M059J (cell line): ENCODE measurements at regions not wholly inside any gene's neighbourhood (a gene's known extent, or its start where the extent isn't known, plus 50 kb on each side); places are given as distances from the start of the nearest gene placed in this dataset.
A peak's percentile ranks its signal among the peaks of the same experiment; 100 is the strongest.
"Not testable (repeated sequence)": the region's sequence is repeated elsewhere in the genome, so short reads cannot be mapped to it uniquely, and the experiment has no call there.

Source experiments
- DNase-seq: peaks from one replicate; pipeline ENCODE4 v3.0.0-alpha.2; 2012; ENCODE audit warnings: low read depth

- no peak for DNase-seq
These were observed 716.0 kb upstream of the TBX3 start for GRCh38 chr12:115400011-115400410.

DNA sequence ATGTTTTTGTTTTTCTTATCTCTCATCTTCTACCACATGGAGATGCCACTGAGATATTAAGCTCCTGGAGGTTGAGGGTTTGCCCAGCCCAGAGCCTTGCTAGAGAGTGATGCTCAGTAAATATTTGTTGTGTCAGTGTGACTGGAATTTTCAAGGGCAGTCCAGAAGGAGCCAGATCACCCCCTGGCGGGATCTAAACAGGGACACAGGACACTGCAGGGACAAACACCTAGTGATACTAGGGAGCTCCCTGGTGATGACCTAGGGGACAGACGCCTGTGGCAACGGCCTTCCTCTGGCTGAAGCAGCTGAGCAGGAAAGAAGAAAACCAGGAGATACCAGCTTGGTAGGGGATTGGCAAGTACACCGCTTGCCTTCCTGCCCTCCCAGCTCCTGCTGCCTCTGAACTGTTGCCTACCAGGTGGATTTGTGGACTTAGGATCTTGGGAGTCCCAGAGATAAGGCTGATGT is 714.4 kb upstream of the TBX3 start:
- DNase-seq = peak; percentile 90

- DNase-seq = no peak
These were observed 712.6 kb upstream of the TBX3 start for GRCh38 chr12:115396567-115396966.

DNA sequence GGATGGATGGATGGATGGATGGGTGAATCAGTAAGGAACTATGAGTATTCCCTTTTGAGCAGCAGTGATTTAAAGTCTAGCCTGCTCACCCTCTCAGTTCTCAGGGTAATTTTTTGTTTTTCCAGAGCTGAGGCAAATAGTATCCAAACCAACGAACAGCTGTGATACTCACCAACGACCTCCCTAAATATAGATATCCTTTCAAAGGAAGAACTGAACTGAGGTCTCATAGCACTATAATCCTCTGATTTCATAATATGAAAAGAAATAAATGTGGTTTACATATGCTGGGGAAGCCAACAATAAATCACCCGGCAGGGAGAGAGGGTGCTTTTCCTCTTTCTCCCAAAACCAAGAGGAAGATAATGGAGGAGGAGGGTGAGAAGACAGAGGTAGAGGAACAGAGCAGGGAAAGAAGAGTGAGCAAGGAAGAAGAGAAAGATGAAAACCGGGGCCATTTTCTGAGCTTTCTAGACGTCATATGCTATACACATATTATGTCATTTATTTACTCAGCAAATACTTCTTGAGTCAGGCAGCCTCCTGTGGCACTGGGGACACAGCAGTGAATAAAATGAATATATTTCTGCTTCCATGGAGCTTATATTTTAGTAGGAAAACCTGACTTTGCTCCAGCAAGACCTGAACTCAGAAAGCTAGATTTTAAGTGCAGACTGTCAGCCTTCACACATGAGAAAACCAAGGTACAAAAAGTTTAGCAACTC is 710.7 kb upstream of the TBX3 start:
- peak; percentile 4 for DNase-seq

- no peak for DNase-seq
These were observed 704.2 kb upstream of the TBX3 start for GRCh38 chr12:115388139-115388538.

DNA sequence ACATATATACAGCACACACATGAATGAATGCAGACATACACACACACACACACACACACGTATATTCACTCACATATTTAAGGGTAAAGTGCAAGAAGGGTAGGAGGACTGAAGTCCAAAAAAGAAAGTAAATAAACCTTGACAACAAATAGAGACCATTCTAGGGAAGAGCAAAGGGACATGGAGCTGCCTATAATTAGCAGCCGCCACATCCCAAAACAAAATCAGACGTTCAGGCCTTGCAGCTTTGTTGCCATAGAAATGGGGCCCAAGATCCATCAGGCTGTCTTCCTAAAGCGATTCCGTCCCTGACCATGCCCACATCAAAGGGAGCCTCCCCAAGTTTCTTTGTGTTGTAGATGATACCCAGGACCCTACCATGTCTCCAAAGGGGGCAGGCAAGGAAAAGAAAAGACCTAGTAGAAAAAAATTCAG is 703.5 kb upstream of the TBX3 start:
- DNase-seq = no peak

DNA sequence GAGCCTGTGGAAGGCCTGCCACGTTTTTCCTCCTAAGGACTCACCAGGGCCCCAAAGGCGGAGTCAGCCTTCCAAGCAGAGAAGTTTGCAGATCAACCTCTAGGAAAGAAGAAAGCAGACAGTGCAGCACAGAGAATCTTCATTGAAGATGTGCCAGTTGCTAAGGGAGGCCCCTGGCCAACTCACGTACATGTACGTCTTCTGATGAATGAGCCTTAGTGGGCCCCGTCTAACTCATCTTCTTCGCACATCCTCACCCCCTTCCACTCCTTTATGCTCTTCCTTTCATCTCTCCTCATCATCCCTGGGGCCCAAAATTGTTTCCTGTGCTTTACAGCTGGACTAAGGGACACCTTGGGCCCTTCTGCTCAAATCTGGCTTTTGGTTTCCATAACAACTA is 703.0 kb upstream of the TBX3 start:
- no peak for DNase-seq

GRCh38 chr12:115385141-115385540 is 701.2 kb upstream of the TBX3 start:
- no peak for DNase-seq

DNA sequence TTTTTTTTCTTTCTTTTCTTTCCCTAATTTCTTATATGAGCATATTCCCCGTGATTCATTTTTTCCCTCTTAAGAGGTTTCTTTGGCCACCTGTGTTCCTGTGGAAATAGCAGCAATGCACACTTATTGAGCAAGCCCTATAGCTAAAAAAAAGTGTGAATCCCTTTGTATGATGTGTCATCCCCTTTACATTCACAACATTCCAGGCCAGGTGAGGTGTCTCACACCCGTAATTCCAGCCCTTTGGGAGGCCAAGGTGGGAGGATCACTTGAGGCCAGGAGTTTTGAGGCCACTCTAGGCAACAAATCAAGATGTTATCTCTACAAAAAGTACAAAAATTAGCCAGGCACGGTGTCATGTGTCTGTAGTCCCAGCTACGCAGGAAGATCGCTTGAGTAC is 700.4 kb upstream of the TBX3 start:
- no peak for DNase-seq

DNA sequence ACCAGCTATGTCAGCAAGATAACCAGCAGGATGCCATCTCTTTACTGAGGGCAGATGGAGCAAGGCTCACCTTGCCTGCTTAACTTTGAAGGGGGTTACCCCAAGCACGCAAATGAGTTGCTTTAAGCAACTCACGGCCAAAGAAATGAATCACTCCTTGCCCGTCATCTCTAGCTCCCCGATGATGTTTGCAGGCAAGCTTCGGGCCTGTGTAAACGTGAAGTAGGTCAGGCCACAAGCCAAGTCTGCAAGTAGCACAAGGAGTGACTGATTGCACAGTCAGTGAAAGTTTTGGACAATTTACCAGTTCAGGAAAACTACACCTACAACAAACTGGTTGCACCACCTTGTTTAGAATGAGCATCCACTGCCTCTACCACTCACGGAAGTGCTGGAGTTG is 699.7 kb upstream of the TBX3 start:
- DNase-seq = peak; percentile 94

- DNase-seq = no peak
These were observed 698.7 kb upstream of the TBX3 start for GRCh38 chr12:115382681-115383080.

DNA sequence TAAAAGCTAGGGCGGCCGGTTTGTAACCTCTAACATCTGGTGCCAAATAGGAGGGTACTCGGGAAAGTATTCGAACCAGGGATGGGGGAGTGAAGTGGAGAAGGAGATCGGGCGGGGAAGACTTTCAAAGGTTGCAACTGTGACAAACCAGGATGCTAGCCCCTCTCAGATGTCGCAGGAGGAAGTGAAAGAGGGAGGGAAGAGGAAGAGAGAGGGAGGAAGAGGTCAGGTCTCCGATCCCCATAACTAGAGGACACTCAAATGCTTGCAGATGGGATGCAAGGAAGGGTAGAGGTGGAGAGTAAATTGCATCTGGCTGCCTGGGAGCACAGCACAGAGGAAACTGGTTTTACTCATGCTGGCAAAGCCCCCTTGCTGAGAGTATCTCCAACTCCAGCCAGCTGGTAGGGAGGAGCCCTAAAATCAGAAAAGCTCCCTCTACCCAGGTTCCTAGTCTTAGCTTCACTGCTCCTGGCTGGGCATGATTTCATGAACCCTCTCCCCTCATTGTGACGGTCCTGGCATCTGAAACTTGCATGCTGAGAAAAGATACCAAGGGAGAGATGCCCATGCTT is 696.7 kb upstream of the TBX3 start:
- no peak for DNase-seq

DNA sequence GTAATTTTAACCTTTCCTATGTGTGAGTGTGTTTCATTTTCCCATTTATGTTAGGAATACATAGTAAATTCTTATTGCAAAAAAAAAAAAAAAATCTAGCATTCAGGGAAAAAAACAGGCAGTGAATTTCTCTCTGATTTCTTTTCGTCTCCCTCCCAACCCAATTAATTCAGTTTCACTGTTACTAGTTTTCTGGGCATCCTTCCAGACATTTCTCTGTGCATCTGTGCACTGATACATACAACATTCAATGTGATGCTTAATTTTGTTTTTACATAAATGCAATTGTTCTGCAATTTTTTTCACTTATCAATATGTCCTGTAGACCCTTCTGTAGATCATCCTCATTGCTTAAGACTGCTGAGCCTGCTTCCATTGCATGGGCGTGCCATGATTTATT is 694.3 kb upstream of the TBX3 start:
- DNase-seq = peak; percentile 14

DNA sequence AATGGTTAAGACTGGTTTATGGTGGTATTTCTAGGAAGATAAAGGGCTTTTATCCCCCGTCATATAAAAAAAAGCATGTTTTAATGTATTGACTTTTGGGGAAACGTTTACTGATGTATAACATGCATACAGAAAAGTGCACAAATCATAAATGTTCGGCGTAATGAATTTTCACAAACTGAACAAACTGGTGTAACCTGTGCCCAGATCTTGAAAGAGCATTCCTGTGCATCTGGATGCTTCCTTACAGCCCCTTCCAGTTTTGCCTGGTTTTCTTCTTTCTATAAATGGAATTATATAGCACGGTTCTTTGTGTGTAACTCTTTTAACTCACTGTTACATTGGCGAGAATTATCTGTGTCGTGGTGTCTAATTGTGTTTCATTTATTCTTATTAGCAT is 693.8 kb upstream of the TBX3 start:
- DNase-seq = no peak

DNA sequence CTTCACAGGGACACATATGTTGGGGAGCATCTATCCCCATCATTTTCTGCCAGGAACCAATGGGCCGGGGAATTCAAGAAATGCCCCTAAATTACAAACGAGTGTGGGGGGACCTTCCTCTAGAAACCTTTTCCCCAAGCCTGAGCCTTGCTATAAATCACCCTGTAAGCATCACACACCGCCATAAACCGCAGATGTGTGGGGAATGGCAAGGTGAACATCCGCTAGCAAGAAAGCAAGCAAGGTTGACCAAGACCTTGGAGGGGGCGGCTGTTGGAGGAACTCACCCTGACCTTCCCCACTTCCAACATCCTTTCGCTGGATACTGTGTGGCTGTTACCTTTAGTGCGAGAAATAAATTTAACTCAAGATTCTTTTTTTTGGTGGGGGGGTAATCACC is 693.3 kb upstream of the TBX3 start:
- DNase-seq = no peak

DNA sequence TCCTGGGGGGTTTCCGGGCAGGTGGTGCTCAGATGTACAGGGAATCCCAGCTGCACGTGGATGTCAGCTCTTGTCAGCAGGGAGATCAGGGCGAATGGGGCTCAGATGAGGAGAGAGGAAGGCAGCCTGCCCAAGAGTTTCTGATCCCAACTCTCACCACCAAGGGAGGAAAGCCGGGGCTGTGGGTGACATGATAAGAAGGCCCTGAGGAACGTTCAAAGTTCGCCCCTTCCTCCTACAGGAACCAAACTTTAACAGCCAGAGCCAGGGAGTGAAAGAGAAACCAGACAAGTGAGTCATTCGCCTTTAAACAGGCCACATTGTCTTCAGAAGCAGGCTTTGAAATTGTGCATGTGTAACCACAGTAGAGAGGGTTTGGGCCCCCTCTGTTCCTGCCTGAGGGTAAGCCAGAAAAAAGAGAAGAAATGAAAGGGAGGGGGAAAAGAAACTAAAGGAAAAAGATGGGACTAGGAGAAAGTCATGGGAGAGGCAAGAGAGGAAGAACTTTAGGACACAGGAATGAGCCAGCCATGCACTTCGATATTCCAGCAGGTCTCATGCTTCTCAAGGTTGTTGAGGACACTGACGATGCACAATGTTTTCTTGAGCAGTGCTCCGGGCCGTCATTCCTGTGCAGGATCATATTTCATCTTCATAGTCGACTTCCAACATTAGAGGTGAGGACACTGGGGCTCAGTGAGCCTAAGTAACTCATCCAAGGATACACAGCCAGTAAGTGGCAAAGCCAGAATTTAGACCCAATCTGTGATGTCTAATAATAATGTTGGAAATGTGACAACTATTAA is 691.4 kb upstream of the TBX3 start:
- peak; percentile 88 for DNase-seq

- peak; percentile 61 for DNase-seq
These were observed 690.7 kb upstream of the TBX3 start for GRCh38 chr12:115374480-115375185.

- no peak for DNase-seq
These were observed 687.7 kb upstream of the TBX3 start for GRCh38 chr12:115371711-115372110.

DNA sequence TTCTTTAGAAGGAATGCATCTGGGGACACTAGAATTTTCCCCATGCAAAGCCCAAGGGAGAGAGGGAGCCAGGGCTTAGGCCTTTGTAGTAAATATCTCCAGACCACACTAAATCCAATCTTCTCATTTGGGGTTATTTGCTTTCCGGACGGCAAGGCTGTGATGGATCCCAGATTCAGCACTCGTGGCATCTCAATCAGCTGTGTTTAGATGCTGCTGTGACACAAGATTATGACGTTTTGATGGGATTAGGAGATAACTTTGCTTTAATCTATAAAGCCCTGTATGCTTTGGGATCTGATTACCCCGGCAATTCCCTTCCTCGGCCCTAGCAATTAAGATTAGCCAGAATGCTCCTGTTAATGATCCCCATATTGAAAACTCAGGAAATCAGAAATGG is 686.7 kb upstream of the TBX3 start:
- no peak for DNase-seq

DNA sequence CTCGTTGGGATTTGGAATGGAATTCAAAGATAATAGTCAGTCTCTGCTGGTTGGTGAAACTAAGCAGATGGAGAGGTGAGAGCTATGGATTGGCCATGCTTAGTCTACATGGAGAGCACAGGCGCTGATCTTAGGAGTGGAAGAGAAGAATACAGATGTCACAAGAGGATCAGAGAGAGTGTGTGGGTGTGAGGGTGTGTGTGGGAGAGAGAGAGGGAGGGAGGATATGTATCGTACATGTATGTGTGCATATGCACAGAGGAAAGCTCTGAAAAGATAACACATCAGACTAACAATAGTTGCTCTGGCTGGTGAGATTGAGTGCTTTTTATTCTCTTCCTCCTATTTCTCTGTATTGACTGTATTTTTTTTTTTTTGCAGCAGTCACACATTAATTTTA is 686.2 kb upstream of the TBX3 start:
- no peak for DNase-seq

DNA sequence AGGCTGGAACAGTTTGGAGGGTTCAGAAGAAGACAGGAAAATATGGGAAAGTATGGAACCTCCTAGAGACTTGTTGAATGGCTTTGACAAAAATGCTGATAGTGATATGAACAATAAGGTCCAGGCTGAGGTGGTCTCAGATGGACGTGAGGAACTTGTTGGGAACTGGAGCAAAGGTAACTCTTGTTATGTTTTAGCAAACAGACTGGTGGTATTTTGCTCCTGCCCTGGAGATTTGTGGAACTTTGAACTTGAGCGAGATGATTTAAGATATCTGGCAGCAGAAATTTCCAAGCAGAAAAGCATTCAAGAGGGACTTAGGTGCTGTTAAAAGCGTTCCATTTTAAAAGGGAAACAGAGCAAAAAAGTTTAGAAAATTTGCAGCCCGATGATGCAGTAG is 682.3 kb upstream of the TBX3 start:
- DNase-seq = not testable (repeated sequence)

GRCh38 chr12:115365765-115366164 is 681.8 kb upstream of the TBX3 start:
- not testable (repeated sequence) for DNase-seq
